ENCODE measurements at regions not wholly inside any gene's neighbourhood (a gene's known extent, or its start where the extent isn't known, plus 50 kb on each side); places are given as distances from the start of the nearest gene placed in this dataset.

- TF ChIP-seq CTCF (conservative IDR thresholded peaks at IDR 0.05; ENCODE audit: low read length) (no peak), EZH2phosphoT487 (IDR thresholded peaks at IDR 0.05; ENCODE audit: borderline replicate concordance, low read depth, low read length) (no peak)
These were observed 329.5 kb downstream of the KCTD8 start for GRCh38 chr4:44118971-44119680.
